DND-41 (cell line): ENCODE measurements at regions not wholly inside any gene's neighbourhood (a gene's known extent, or its start where the extent isn't known, plus 50 kb on each side); places are given as distances from the start of the nearest gene placed in this dataset.

Source experiments
- ATAC-seq: fragments of 200-7000 bp; cut with Tn5 transposase; 3 replicates; pipeline ENCODE4 v1.9.1; 2021; ENCODE audit warnings: low read depth; ENCODE audit not compliant: insufficient read depth
- DNase-seq: peaks from one replicate; pipeline ENCODE4 v3.0.0-alpha.2; 2020
- H2AFZ ChIP-seq: 2 replicates; pipeline ENCODE4 v1.6.0; 2012; ENCODE audit warnings: low read depth, low read length
- H3K27ac ChIP-seq: 2 replicates; pipeline ENCODE4 v1.5.1; 2012; ENCODE audit warnings: low read length, inconsistent platforms
- H3K27me3 ChIP-seq: fragments of 200-600 bp; sonication (generic); 2 replicates; pipeline ENCODE4 v1.6.0; 2012; ENCODE audit warnings: low read length, mild to moderate bottlenecking, inconsistent platforms; ENCODE audit not compliant: insufficient read depth, poor library complexity
- H3K36me3 ChIP-seq: 2 replicates; pipeline ENCODE4 v1.5.1; 2012; ENCODE audit warnings: low read length, inconsistent platforms; ENCODE audit not compliant: insufficient read depth
- H3K4me1 ChIP-seq: 2 replicates; pipeline ENCODE4 v1.5.1; 2012; ENCODE audit warnings: mild to moderate bottlenecking, low read length; ENCODE audit not compliant: insufficient read depth
- H3K4me2 ChIP-seq: 2 replicates; pipeline ENCODE4 v1.6.0; 2012; ENCODE audit warnings: mild to moderate bottlenecking, moderate library complexity, low read length, inconsistent platforms; ENCODE audit not compliant: insufficient read depth
- H3K4me3 ChIP-seq, 2 experiments: fragments of 200-600 bp in 1 of 2; shearing (Covaris generic) in 1 of 2; 2 replicates each; pipeline ENCODE4 v1.5.1; 2012 to 2016; ENCODE audit warnings: inconsistent platforms in 2 of 2, low read length in 2 of 2, mild to moderate bottlenecking in 2 of 2, low read depth in 1 of 2, moderate library complexity in 1 of 2
- H3K79me2 ChIP-seq: 2 replicates; pipeline ENCODE4 v1.6.0; 2012; ENCODE audit warnings: low read length, inconsistent platforms; ENCODE audit not compliant: insufficient read depth
- H3K9ac ChIP-seq: 2 replicates; pipeline ENCODE4 v1.6.0; 2012; ENCODE audit warnings: low read depth, mild to moderate bottlenecking, inconsistent platforms, low read length, moderate library complexity
- H3K9me3 ChIP-seq: 2 replicates; pipeline ENCODE4 v1.5.1; 2012; ENCODE audit warnings: low read length, moderate library complexity, mild to moderate bottlenecking, inconsistent platforms; ENCODE audit not compliant: insufficient read depth, severe bottlenecking
- H4K20me1 ChIP-seq: 2 replicates; pipeline ENCODE4 v1.6.0; 2012; ENCODE audit warnings: low read length; ENCODE audit not compliant: insufficient read depth
- CTCF ChIP-seq: IDR thresholded peaks from 2 replicates; pipeline ENCODE4 v1.5.1; 2012; ENCODE audit warnings: borderline replicate concordance, low read length, moderate library complexity, mild to moderate bottlenecking; ENCODE audit not compliant: poor library complexity, severe bottlenecking; ENCODE audit errors: extremely low read depth
- EZH2 ChIP-seq: IDR thresholded peaks from 3 replicates; pipeline ENCODE4 v1.6.1; 2012; ENCODE audit warnings: borderline replicate concordance, low read depth, mild to moderate bottlenecking, moderate library complexity, low read length, inconsistent platforms; ENCODE audit not compliant: severe bottlenecking

GRCh38 chr4:137213372-137214173 is 318.7 kb downstream of the PCDH18 start:
- Histone ChIP-seq H3K27ac (no peak overlapping the region), H3K4me3 (no peak overlapping the region), H3K9ac (no peak overlapping the region), H2AFZ (no peak overlapping the region), H3K4me2 (no peak overlapping the region), H3K27me3 (no peaks in the 10 kb centered on the region), H3K36me3 (no peaks in the 10 kb centered on the region), H3K9me3 (no peaks in the 10 kb centered on the region), H4K20me1 (no peaks in the 10 kb centered on the region), H3K4me1 (no peaks in the 10 kb centered on the region), H3K79me2 (no peaks in the 10 kb centered on the region)
- no peak for DNase-seq
- no peak for ATAC-seq
- TF ChIP-seq EZH2 = no peak
- no peak for TF ChIP-seq CTCF

- Histone ChIP-seq H4K20me1 (no peaks in the 10 kb centered on the region), H2AFZ (no peak overlapping the region), H3K4me3 (no peak overlapping the region), H3K9ac (no peak overlapping the region), H3K79me2 (no peaks in the 10 kb centered on the region), H3K4me2 (no peak overlapping the region), H3K27me3 (no peaks in the 10 kb centered on the region), H3K4me1 (no peaks in the 10 kb centered on the region), H3K9me3 (no peaks in the 10 kb centered on the region), H3K36me3 (no peaks in the 10 kb centered on the region), H3K27ac (no peak overlapping the region)
- DNase-seq (no peak), ATAC-seq (no peak)
- no peak for TF ChIP-seq EZH2
- no peak for TF ChIP-seq CTCF
These were observed 319.7 kb downstream of the PCDH18 start for GRCh38 chr4:137212601-137213000.

- H3K4me1 ChIP-seq = no peaks in the 10 kb centered on the region
- no peak for DNase-seq
- no peaks in the 10 kb centered on the region for H3K9me3 ChIP-seq
- no peak overlapping the region for H3K27ac ChIP-seq
- H3K4me3 ChIP-seq = no peak overlapping the region
- no peaks in the 10 kb centered on the region for H3K79me2 ChIP-seq
- H3K36me3 ChIP-seq = no peaks in the 10 kb centered on the region
- ATAC-seq = no peak
- TF ChIP-seq EZH2 (no peak), CTCF (no peak)
- H3K4me2 ChIP-seq = no peak overlapping the region
- H2AFZ ChIP-seq = no peak overlapping the region
- H3K27me3 ChIP-seq = no peaks in the 10 kb centered on the region
- no peaks in the 10 kb centered on the region for H4K20me1 ChIP-seq
- no peak overlapping the region for H3K9ac ChIP-seq
These were observed 323.1 kb downstream of the PCDH18 start for GRCh38 chr4:137209240-137209639.
